CD4-positive, CD25-positive, alpha-beta regulatory T cell (primary cell): ENCODE measurements at regions not wholly inside any gene's neighbourhood (a gene's known extent, or its start where the extent isn't known, plus 50 kb on each side); places are given as distances from the start of the nearest gene placed in this dataset.

ENCODE experiments used
- ATAC-seq, 2 donors: fragments of 150-1000 bp; cut with Tn5 transposase; one replicate each; pipeline ENCODE4 v1.10.0; 2021; ENCODE audit warnings: low read depth in 2 of 2, moderate number of reproducible peaks in 2 of 2, moderate library complexity in 1 of 2
- DNase-seq, 3 donors: peaks; one replicate each; pipeline versions ENCODE4 v3.0.0 to v3.0.0-alpha.2; 2012 to 2022; ENCODE audit warnings: mixed read lengths in 1 of 3
- H3K27ac ChIP-seq: one replicate; pipeline ENCODE4 v1.7.0; 2013; ENCODE audit warnings: mild to moderate bottlenecking, low read length; ENCODE audit not compliant: insufficient read depth, poor library complexity, severe bottlenecking
- H3K27me3 ChIP-seq: one replicate; pipeline ENCODE4 v1.7.0; 2013; ENCODE audit warnings: low read length; ENCODE audit not compliant: control insufficient read depth, insufficient read depth
- H3K36me3 ChIP-seq: one replicate; pipeline ENCODE4 v1.7.0; 2013; ENCODE audit warnings: mild to moderate bottlenecking, low read length, moderate library complexity; ENCODE audit not compliant: control insufficient read depth, insufficient read depth
- H3K4me1 ChIP-seq: 2 replicates; pipeline ENCODE4 v1.7.0; 2013; ENCODE audit warnings: mild to moderate bottlenecking, low read length; ENCODE audit not compliant: insufficient read depth, control insufficient read depth, poor library complexity, severe bottlenecking
- H3K4me3 ChIP-seq: one replicate; pipeline ENCODE4 v1.7.0; 2013; ENCODE audit warnings: low read depth, mild to moderate bottlenecking, low read length, moderate library complexity
- H3K9me3 ChIP-seq, 2 experiments: 1 replicate in 1 of 2; 2 replicates in 1 of 2; pipeline ENCODE4 v1.7.0; 2013; ENCODE audit warnings: low read length in 2 of 2, mild to moderate bottlenecking in 1 of 2, moderate library complexity in 1 of 2; ENCODE audit not compliant: control insufficient read depth in 2 of 2
- H3K27ac Mint-ChIP-seq, 3 donors: one replicate each; pipeline ENCODE4 v1.8.0; 2020 to 2022; ENCODE audit warnings: mild to moderate bottlenecking in 3 of 3, mixed read lengths in 3 of 3, moderate library complexity in 2 of 3
- H3K27me3 Mint-ChIP-seq: one replicate; pipeline ENCODE4 v1.8.0; 2022; ENCODE audit warnings: mild to moderate bottlenecking, mixed read lengths
- H3K36me3 Mint-ChIP-seq: one replicate; pipeline ENCODE4 v1.8.0; 2020; ENCODE audit warnings: mixed read lengths
- H3K4me1 Mint-ChIP-seq, 4 donors: one replicate each; pipeline ENCODE4 v1.8.0; 2020 to 2022; ENCODE audit warnings: mixed read lengths in 4 of 4, mild to moderate bottlenecking in 1 of 4
- H3K4me3 Mint-ChIP-seq, 4 donors: one replicate each; pipeline ENCODE4 v1.8.0; 2020 to 2022; ENCODE audit warnings: mild to moderate bottlenecking in 4 of 4, mixed read lengths in 4 of 4, moderate library complexity in 3 of 4
- H3K9me3 Mint-ChIP-seq, 7 donors: one replicate each; pipeline ENCODE4 v1.8.0; 2020 to 2022; ENCODE audit warnings: mixed read lengths in 7 of 7, mild to moderate bottlenecking in 3 of 7, moderate library complexity in 2 of 7

DNA sequence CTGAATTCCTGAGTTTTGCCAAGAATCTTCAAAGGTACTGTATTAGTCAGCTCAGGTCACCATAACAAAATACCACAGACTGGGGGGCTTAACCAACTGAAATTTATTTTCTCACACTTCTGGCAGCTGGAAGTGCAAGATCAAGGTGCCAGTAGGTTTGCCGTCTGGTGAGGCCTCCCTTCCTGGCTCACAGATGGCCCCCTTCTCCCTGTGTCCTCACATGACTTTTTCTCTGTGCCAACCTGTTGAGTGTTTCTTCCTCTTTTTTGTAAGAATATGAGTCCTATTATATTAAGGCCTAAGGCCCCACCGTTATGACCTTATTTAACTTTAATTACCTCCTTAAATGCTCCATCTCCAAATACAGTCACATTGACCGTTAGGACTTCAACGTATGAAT lies 156.1 kb upstream of the KIF2A start:
- H3K4me3 Mint-ChIP-seq, result no peak overlapping the region
- H3K9me3 Mint-ChIP-seq, result peaks cover 0 to 9% (median 5%) of the 10 kb centered on the region in 7 donors
- H3K4me1 Mint-ChIP-seq, result no peaks in the 10 kb centered on the region
- H3K27ac Mint-ChIP-seq, result no peak overlapping the region
- no peak for DNase-seq
- H3K36me3 Mint-ChIP-seq, result no peaks in the 10 kb centered on the region
- no peak overlapping the region for H3K27ac ChIP-seq
- ATAC-seq, result no peak
- H3K36me3 ChIP-seq, result no peaks in the 10 kb centered on the region
- peaks cover 2% of the 10 kb centered on the region for H3K27me3 ChIP-seq
- H3K4me3 ChIP-seq, result no peak overlapping the region
- no peaks in the 10 kb centered on the region for H3K4me1 ChIP-seq
- peaks cover 11% of the 10 kb centered on the region for H3K27me3 Mint-ChIP-seq
- H3K9me3 ChIP-seq, result peaks cover 2 to 3% of the 10 kb centered on the region in 2 experiments

DNA sequence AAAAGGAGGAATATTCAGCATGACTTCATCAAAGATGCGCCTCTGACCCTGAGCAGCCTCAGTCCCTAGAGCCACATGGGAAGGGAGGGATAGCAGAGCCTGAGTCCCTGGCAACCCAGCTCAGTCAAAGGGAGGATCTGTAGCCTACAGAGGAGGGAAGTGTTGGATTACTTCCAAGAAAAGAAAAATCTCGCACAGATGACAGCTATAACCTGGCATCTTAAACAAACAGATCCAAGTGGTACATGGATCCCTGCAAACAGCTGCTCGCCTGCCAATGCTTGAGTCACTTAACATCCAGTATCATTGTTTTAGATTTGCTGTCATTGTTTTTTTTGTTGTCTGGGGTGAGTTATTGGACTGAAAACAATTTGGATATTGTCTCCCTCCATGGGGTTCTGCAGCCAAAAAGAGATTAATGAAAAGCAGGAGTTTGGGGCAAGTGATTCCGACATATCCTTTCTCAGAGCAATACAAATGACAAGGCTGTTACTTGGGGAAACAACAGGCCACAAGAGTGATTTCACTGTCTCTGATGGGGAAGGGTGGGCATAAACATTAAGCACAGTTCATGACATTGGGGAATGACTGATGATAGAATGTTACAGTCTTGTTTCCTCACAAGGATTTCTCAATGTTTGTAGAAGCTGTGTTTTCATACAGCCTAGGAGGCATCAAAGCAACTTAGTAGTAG lies 153.5 kb upstream of the KIF2A start:
- DNase-seq (no peak), ATAC-seq (no peak)
- peaks cover 7% of the 10 kb centered on the region for H3K27me3 Mint-ChIP-seq
- H3K27ac ChIP-seq, result no peak overlapping the region
- peaks cover 3 to 12% (median 10%) of the 10 kb centered on the region in 7 donors for H3K9me3 Mint-ChIP-seq
- H3K4me3 ChIP-seq, result no peak overlapping the region
- H3K4me3 Mint-ChIP-seq, result no peak overlapping the region
- no peak overlapping the region for H3K27ac Mint-ChIP-seq
- H3K27me3 ChIP-seq, result peaks cover 2% of the 10 kb centered on the region
- no peaks in the 10 kb centered on the region for H3K36me3 Mint-ChIP-seq
- peaks cover 8% of the 10 kb centered on the region in 2 experiments for H3K9me3 ChIP-seq
- H3K4me1 Mint-ChIP-seq, result no peaks in the 10 kb centered on the region
- no peaks in the 10 kb centered on the region for H3K36me3 ChIP-seq
- H3K4me1 ChIP-seq, result no peaks in the 10 kb centered on the region

DNA sequence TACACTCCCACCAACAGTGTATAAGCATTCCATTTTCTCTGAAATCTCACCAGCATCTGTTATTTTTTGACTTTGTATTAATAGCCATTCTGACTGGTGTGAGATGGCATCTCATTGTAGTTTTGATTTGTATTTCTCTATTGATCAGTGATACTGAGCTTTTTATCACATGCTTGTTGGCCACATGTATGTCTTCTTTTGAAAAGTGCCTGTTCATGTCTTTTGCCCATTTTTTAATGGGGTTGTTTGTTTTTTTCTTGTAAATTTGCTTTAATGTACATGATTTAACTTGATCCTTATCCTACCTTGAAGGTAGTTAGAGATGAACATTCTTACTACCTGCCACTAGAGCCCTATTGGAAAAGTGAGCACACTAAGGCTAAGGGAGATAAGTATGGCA lies 151.2 kb upstream of the KIF2A start:
- H3K36me3 ChIP-seq, result no peaks in the 10 kb centered on the region
- H3K27ac Mint-ChIP-seq, result no peak overlapping the region

DNA sequence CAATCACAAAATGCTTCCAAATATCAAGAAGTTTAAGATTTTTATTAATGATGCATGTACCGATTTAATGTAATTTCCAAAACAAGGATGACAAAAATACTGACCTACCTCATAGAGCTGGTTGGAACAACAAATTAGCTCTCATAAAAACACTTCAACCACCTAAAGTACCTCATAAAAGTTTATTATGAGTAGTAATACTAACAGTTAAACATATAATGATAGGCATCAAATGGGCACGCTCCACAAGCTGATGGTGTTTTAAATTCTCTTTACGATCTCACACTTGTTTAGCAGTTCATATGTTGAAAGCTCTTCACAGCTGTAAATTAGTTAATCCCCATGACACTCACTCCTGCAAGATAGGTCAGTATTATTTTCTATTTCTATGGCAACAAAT lies 150.0 kb upstream of the KIF2A start:
- Mint-ChIP-seq H3K4me1 (no peaks in the 10 kb centered on the region), H3K9me3 (peaks cover 3 to 16% (median 12%) of the 10 kb centered on the region in 7 donors)

More for the DNA sequence above, 151.2 kb upstream of the KIF2A start:
- Mint-ChIP-seq H3K27me3 (peaks cover 9% of the 10 kb centered on the region), H3K9me3 (peaks cover 3 to 16% (median 11%) of the 10 kb centered on the region in 7 donors), H3K4me1 (no peaks in the 10 kb centered on the region), H3K4me3 (no peak overlapping the region), H3K36me3 (no peaks in the 10 kb centered on the region)
- DNase-seq (no peak), ATAC-seq (no peak)
- Histone ChIP-seq H3K9me3 (peaks cover 8% of the 10 kb centered on the region in 2 experiments), H3K4me1 (no peaks in the 10 kb centered on the region), H3K4me3 (no peak overlapping the region), H3K27me3 (no peaks in the 10 kb centered on the region), H3K27ac (no peak overlapping the region)

DNA sequence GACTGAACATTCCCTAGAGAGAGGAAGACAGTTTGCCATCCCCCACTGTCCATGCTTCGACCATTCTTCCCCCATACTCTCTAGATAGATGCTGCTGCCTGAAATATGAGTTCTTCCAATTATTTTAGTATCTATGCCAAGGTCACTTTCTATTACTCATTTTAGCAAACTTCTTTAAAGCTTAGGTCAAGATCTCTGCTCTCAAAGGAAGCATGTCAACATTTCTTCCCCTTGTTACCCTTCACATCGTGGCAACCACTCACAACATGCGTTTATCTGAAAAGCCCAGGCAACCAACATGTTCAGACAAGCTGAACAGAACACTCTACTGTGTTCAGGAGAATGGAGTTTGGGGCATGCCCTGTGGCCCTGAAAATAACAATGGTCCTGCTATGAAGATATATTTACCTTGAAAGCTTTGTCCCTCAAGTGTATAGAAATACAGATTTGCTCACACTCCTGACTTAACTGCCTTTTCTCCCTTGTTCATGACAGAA lies 138.4 kb upstream of the KIF2A start:
- H3K27ac Mint-ChIP-seq, result no peak overlapping the region
- peaks cover 7% of the 10 kb centered on the region for H3K27me3 Mint-ChIP-seq
- ATAC-seq (no peak), DNase-seq (no peak)
- peaks cover 0 to 2% of the 10 kb centered on the region in 2 experiments for H3K9me3 ChIP-seq
- H3K4me1 ChIP-seq, result no peaks in the 10 kb centered on the region
- peaks cover 3% of the 10 kb centered on the region for H3K27me3 ChIP-seq
- H3K4me3 ChIP-seq, result no peak overlapping the region
- no peaks in the 10 kb centered on the region for H3K36me3 Mint-ChIP-seq
- no peaks in the 10 kb centered on the region for H3K4me1 Mint-ChIP-seq
- H3K4me3 Mint-ChIP-seq, result no peak overlapping the region
- H3K36me3 ChIP-seq, result no peaks in the 10 kb centered on the region
- no peak overlapping the region for H3K27ac ChIP-seq
- H3K9me3 Mint-ChIP-seq, result peaks cover 0 to 3% (median 0%) of the 10 kb centered on the region in 7 donors

More for the DNA sequence above, 150.0 kb upstream of the KIF2A start:
- Histone ChIP-seq H3K4me1 (no peaks in the 10 kb centered on the region), H3K36me3 (no peaks in the 10 kb centered on the region), H3K27me3 (no peaks in the 10 kb centered on the region), H3K9me3 (peaks cover 8% of the 10 kb centered on the region in 2 experiments), H3K4me3 (no peak overlapping the region), H3K27ac (no peak overlapping the region)
- no peak for ATAC-seq
- no peak for DNase-seq
- H3K4me3 Mint-ChIP-seq, result no peak overlapping the region
- H3K27ac Mint-ChIP-seq, result no peak overlapping the region
- peaks cover 9% of the 10 kb centered on the region for H3K27me3 Mint-ChIP-seq
- H3K36me3 Mint-ChIP-seq, result no peaks in the 10 kb centered on the region

GRCh38 chr5:62168506-62169281 lies 137.3 kb upstream of the KIF2A start:
- H3K36me3 ChIP-seq, result no peaks in the 10 kb centered on the region
- Mint-ChIP-seq H3K27me3 (peaks cover 7% of the 10 kb centered on the region), H3K4me3 (no peak overlapping the region), H3K36me3 (no peaks in the 10 kb centered on the region), H3K9me3 (peaks cover 0 to 3% (median 0%) of the 10 kb centered on the region in 7 donors), H3K4me1 (no peaks in the 10 kb centered on the region), H3K27ac (no peak overlapping the region)
- DNase-seq (no peak), ATAC-seq (no peak)
- H3K9me3 ChIP-seq, result peaks cover 0 to 3% of the 10 kb centered on the region in 2 experiments
- H3K4me3 ChIP-seq, result no peak overlapping the region
- H3K27me3 ChIP-seq, result peaks cover 3% of the 10 kb centered on the region
- no peaks in the 10 kb centered on the region for H3K4me1 ChIP-seq
- no peak overlapping the region for H3K27ac ChIP-seq

DNA sequence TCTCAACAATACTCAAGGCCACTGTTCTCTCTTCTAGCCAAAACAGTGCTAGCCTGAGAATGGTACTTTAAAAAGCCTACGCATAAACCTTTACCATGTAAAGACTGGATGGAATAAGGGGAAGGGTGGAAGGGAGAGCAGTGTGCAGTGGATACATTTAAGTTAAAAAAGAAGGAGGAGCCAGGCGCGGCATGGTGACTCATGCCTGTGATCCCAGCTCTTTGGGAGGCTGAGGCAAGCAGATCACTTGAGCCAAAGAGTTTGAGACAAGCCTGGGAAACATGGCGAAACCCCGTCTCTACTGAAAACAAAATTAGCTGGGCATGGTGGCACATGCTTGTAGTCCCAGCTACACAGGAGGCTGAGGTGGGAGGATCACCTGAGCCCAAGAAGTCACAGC lies 127.7 kb upstream of the KIF2A start:
- Histone ChIP-seq H3K36me3 (no peaks in the 10 kb centered on the region), H3K9me3 (no peaks in the 10 kb centered on the region), H3K4me1 (no peaks in the 10 kb centered on the region), H3K4me3 (no peak overlapping the region), H3K27ac (no peak overlapping the region), H3K27me3 (no peaks in the 10 kb centered on the region)
- Mint-ChIP-seq H3K4me1 (peaks cover 0 to 2% (median 0%) of the 10 kb centered on the region in 4 donors), H3K27ac (peak overlapping the region in 1 of 3 donors; percentile 97), H3K9me3 (peaks cover 0 to 1% (median 0%) of the 10 kb centered on the region in 7 donors), H3K27me3 (peaks cover 9% of the 10 kb centered on the region), H3K4me3 (no peak overlapping the region), H3K36me3 (no peaks in the 10 kb centered on the region)
- no peak for ATAC-seq
- DNase-seq, result no peak
